ENCODE measurements at regions not wholly inside any gene's neighbourhood (a gene's known extent, or its start where the extent isn't known, plus 50 kb on each side); places are given as distances from the start of the nearest gene placed in this dataset.

- H3K4me3 ChIP-seq (ENCODE audit: low read depth, low read length), result no peak overlapping the region
- DNase-seq (ENCODE audit: low read depth), result no peak
- no peak for TF ChIP-seq CTCF (IDR thresholded peaks at IDR 0.05; ENCODE audit: low read depth, low read length, missing control alignments)
These were observed 370.3 kb upstream of the SLC7A11 start for GRCh38 chr4:138612428-138612827.

GRCh38 chr4:138611721-138612120 is 369.6 kb upstream of the SLC7A11 start:
- no peak for TF ChIP-seq CTCF (IDR thresholded peaks at IDR 0.05; ENCODE audit: low read depth, low read length, missing control alignments)
- DNase-seq (ENCODE audit: low read depth), result no peak
- H3K4me3 ChIP-seq (ENCODE audit: low read depth, low read length), result no peak overlapping the region

- no peak for DNase-seq (ENCODE audit: low read depth)
These were observed 368.9 kb upstream of the SLC7A11 start for GRCh38 chr4:138611017-138611416.

GRCh38 chr4:138609943-138610350 is 367.8 kb upstream of the SLC7A11 start:
- no peak for TF ChIP-seq CTCF (IDR thresholded peaks at IDR 0.05; ENCODE audit: low read depth, low read length, missing control alignments)
- no peak for DNase-seq (ENCODE audit: low read depth)
- no peak overlapping the region for H3K4me3 ChIP-seq (ENCODE audit: low read depth, low read length)

More at GRCh38 chr4:138611017-138611416, 368.9 kb upstream of the SLC7A11 start:
- H3K4me3 ChIP-seq (ENCODE audit: low read depth, low read length), result no peak overlapping the region
- no peak for TF ChIP-seq CTCF (IDR thresholded peaks at IDR 0.05; ENCODE audit: low read depth, low read length, missing control alignments)

- no peak for DNase-seq (ENCODE audit: low read depth)
- no peak overlapping the region for H3K4me3 ChIP-seq (ENCODE audit: low read depth, low read length)
- TF ChIP-seq CTCF (IDR thresholded peaks at IDR 0.05; ENCODE audit: low read depth, low read length, missing control alignments), result no peak
These were observed 362.4 kb upstream of the SLC7A11 start for GRCh38 chr4:138604556-138604955.

- no peak overlapping the region for H3K4me3 ChIP-seq (ENCODE audit: low read depth, low read length)
- no peak for TF ChIP-seq CTCF (IDR thresholded peaks at IDR 0.05; ENCODE audit: low read depth, low read length, missing control alignments)
- no peak for DNase-seq (ENCODE audit: low read depth)
These were observed 360.5 kb upstream of the SLC7A11 start for GRCh38 chr4:138602664-138603063.

- no peak for DNase-seq (ENCODE audit: low read depth)
- H3K4me3 ChIP-seq (ENCODE audit: low read depth, low read length), result no peak overlapping the region
- no peak for TF ChIP-seq CTCF (IDR thresholded peaks at IDR 0.05; ENCODE audit: low read depth, low read length, missing control alignments)
These were observed 357.8 kb upstream of the SLC7A11 start for GRCh38 chr4:138599965-138600364.

Data from GM12864 (cell line).